B cell (primary cell): ENCODE measurements at regions not wholly inside any gene's neighbourhood (a gene's known extent, or its start where the extent isn't known, plus 50 kb on each side); places are given as distances from the start of the nearest gene placed in this dataset.

Source experiments
- ATAC-seq: fragments of 200-7000 bp; cut with Tn5 transposase; one replicate; pipeline ENCODE4 v1.10.0; 2021; ENCODE audit warnings: low read depth, mild to moderate bottlenecking, moderate number of reproducible peaks, moderate library complexity
- CTCF ChIA-PET: fragments of 350-600 bp; sonication (Branson Sonifier 250); formaldehyde crosslinking; loops from one replicate; lab custom pipeline; 2021; ENCODE audit warnings: antibody characterized with exemption, inconsistent platforms; lab: Charles Lee
- POLR2A ChIA-PET: fragments of 350-600 bp; sonication (Branson Sonifier 250); formaldehyde crosslinking; loops from one replicate; lab custom pipeline; 2021; ENCODE audit warnings: antibody characterized with exemption; lab: Charles Lee
- DNase-seq: peaks from one replicate; pipeline ENCODE4 v3.0.0; 2013
- H2AFZ ChIP-seq: 2 replicates; pipeline ENCODE4 v1.6.1; 2012; ENCODE audit warnings: mild to moderate bottlenecking, low read depth, low read length; ENCODE audit not compliant: insufficient read depth, poor library complexity, severe bottlenecking
- H3K27ac ChIP-seq, 2 donors: 1 replicate in 1 of 2; 2 replicates in 1 of 2; pipeline ENCODE4 v1.5.1; 2012 to 2013; ENCODE audit warnings: low read length in 2 of 2, mild to moderate bottlenecking in 2 of 2, moderate library complexity in 1 of 2
- H3K27me3 ChIP-seq, 4 experiments: fragments of 200-600 bp in 1 of 4; sonication (generic) in 1 of 4; replicated peaks in 1 of 4; 1 replicate in 2 of 4; 2 replicates in 2 of 4; pipeline versions ENCODE4 v1.6.1 to v1.7.0; 2013 to 2016; ENCODE audit warnings: low read length in 3 of 4, mild to moderate bottlenecking in 2 of 4, mixed read lengths in 1 of 4, moderate library complexity in 1 of 4; ENCODE audit not compliant: insufficient read depth in 4 of 4, control insufficient read depth in 3 of 4; ENCODE audit errors: control extremely low read depth in 1 of 4
- H3K36me3 ChIP-seq, 2 experiments: replicated peaks in 1 of 2; 1 replicate in 1 of 2; 2 replicates in 1 of 2; pipeline versions ENCODE4 v1.6.1 to v1.7.1; 2013; ENCODE audit warnings: low read length in 1 of 2; ENCODE audit not compliant: insufficient read depth in 2 of 2, control insufficient read depth in 1 of 2; ENCODE audit errors: control extremely low read depth in 1 of 2, extremely low read depth in 1 of 2
- H3K4me1 ChIP-seq, 2 donors: fragments of 200-600 bp in 1 of 2; sonication (generic) in 1 of 2; 1 replicate in 1 of 2; 2 replicates in 1 of 2; pipeline versions ENCODE4 v1.5.1 to v1.6.1; 2013 to 2017; ENCODE audit warnings: low read length in 2 of 2; ENCODE audit not compliant: control insufficient read depth in 2 of 2, insufficient read depth in 2 of 2
- H3K4me2 ChIP-seq: replicated peaks from 2 replicates; pipeline ENCODE3; 2012; ENCODE audit warnings: mild to moderate bottlenecking, low read depth, low read length; ENCODE audit not compliant: poor library complexity, severe bottlenecking
- H3K4me3 ChIP-seq, 5 experiments: fragments of 200-600 bp in 1 of 5; sonication (generic) in 1 of 5; 1 replicate in 3 of 5; 2 replicates in 2 of 5; pipeline versions ENCODE4 v1.5.1 to v1.7.0; 2011 to 2016; ENCODE audit warnings: low read length in 4 of 5, mild to moderate bottlenecking in 4 of 5, low read depth in 2 of 5, control low read depth in 1 of 5, moderate library complexity in 1 of 5; ENCODE audit not compliant: insufficient read depth in 1 of 5; ENCODE audit errors: control extremely low read depth in 1 of 5, extremely low read depth in 1 of 5
- H3K79me2 ChIP-seq: fragments of 200-600 bp; sonication (generic); one replicate; pipeline ENCODE4 v1.6.0; 2016; ENCODE audit warnings: low read length; ENCODE audit not compliant: control insufficient read depth, insufficient read depth
- H3K9ac ChIP-seq: fragments of 200-600 bp; sonication (generic); 2 replicates; pipeline ENCODE4 v1.6.1; 2017; ENCODE audit warnings: mild to moderate bottlenecking, low read length, moderate library complexity
- H3K9me3 ChIP-seq, 3 donors: one replicate each; pipeline versions ENCODE4 v1.6.1 to v1.7.1; 2013; ENCODE audit warnings: low read length in 2 of 3; ENCODE audit not compliant: control insufficient read depth in 2 of 3, insufficient read depth in 1 of 3; ENCODE audit errors: control extremely low read depth in 1 of 3
- H4K20me1 ChIP-seq: 2 replicates; pipeline ENCODE4 v1.6.0; 2012; ENCODE audit warnings: mild to moderate bottlenecking, low read length; ENCODE audit not compliant: insufficient read depth, control insufficient read depth, poor library complexity, severe bottlenecking
- H3K27ac Mint-ChIP-seq: one replicate; pipeline ENCODE4 v1.8.0; 2021; ENCODE audit warnings: mixed read lengths
- H3K27me3 Mint-ChIP-seq: one replicate; pipeline ENCODE4 v1.8.0; 2021; ENCODE audit warnings: mixed read lengths
- H3K4me1 Mint-ChIP-seq: one replicate; pipeline ENCODE4 v1.8.0; 2021; ENCODE audit warnings: mixed read lengths
- H3K4me3 Mint-ChIP-seq: one replicate; pipeline ENCODE4 v1.8.0; 2021; ENCODE audit warnings: mixed read lengths
- H3K9me3 Mint-ChIP-seq: one replicate; pipeline ENCODE4 v1.8.0; 2022; ENCODE audit warnings: mixed read lengths; ENCODE audit not compliant: insufficient read depth
- CTCF ChIP-seq: fragments of 200-600 bp; IDR thresholded peaks from one replicate; pipeline ENCODE4 v1.8.0; 2022; ENCODE audit warnings: antibody characterized with exemption, mild to moderate bottlenecking
- EZH2 ChIP-seq: IDR thresholded peaks from 2 replicates; pipeline ENCODE4 v1.6.1; 2012; ENCODE audit warnings: borderline replicate concordance, low read depth, mild to moderate bottlenecking, moderate library complexity, low read length; ENCODE audit not compliant: insufficient read depth, poor library complexity, severe bottlenecking
- WGBS: methylation state at CpG from one replicate; pipeline ENCODE4 v1.1.5; 2013; ENCODE audit warnings: missing lambda C conversion rate; ENCODE audit not compliant: insufficient coverage; 5-methylcytosine and 5-hydroxymethylcytosine counted together
- intact Hi-C: fragments of 100-400 bp; cut with micrococcal nuclease; formaldehyde crosslinking; loops from one replicate; pipeline ENCODE4 v1.10.0; 2022

- Mint-ChIP-seq H3K4me1 (peaks cover 10% of the 10 kb centered on the region), H3K4me3 (no peak overlapping the region), H3K9me3 (no peaks in the 10 kb centered on the region), H3K27me3 (peaks cover 89% of the 10 kb centered on the region), H3K27ac (no peak overlapping the region)
- Histone ChIP-seq H2AFZ (no peak overlapping the region), H3K27me3 (peaks cover 0 to 76% (median 41%) of the 10 kb centered on the region in 4 experiments), H3K4me2 (no peak overlapping the region), H3K36me3 (no peaks in the 10 kb centered on the region), H3K27ac (no peak overlapping the region), H3K4me3 (no peak overlapping the region), H3K4me1 (peaks cover 11 to 19% of the 10 kb centered on the region in 2 donors), H3K9ac (no peak overlapping the region), H3K79me2 (no peaks in the 10 kb centered on the region), H3K9me3 (no peaks in the 10 kb centered on the region), H4K20me1 (no peaks in the 10 kb centered on the region)
- ChIA-PET CTCF (interaction anchor here (1.2 kb wide), 1 partner anchor 20 kb away, joined by 6 read pairs; no protein-coding TSS in a partner anchor), POLR2A (no interaction called here)
- intact Hi-C loops: no loop called here
- DNase-seq (no peak), ATAC-seq (no peak)
- TF ChIP-seq EZH2 (no peak), CTCF (no peak)
- no CpG with 5 or more reads among the region's 1 CpG for WGBS
These were observed 98.5 kb downstream of the ESM1 start for GRCh38 chr5:54886866-54887265.

GRCh38 chr5:54885636-54886035 is 99.8 kb downstream of the ESM1 start:
- TF ChIP-seq EZH2 (no peak), CTCF (no peak)
- Histone ChIP-seq H2AFZ (no peak overlapping the region), H3K9ac (no peak overlapping the region), H3K4me2 (no peak overlapping the region), H3K4me3 (no peak overlapping the region), H3K9me3 (peaks cover 0 to 2% (median 0%) of the 10 kb centered on the region in 3 donors), H3K4me1 (peaks cover 11 to 19% of the 10 kb centered on the region in 2 donors), H3K27ac (no peak overlapping the region), H3K27me3 (peaks cover 0 to 79% (median 44%) of the 10 kb centered on the region in 4 experiments), H3K36me3 (no peaks in the 10 kb centered on the region), H4K20me1 (no peaks in the 10 kb centered on the region), H3K79me2 (no peaks in the 10 kb centered on the region)
- H3K4me1 Mint-ChIP-seq: peaks cover 10% of the 10 kb centered on the region
- peaks cover 86% of the 10 kb centered on the region for H3K27me3 Mint-ChIP-seq
- H3K4me3 Mint-ChIP-seq: no peak overlapping the region
- no peak for DNase-seq
- H3K9me3 Mint-ChIP-seq: no peaks in the 10 kb centered on the region
- intact Hi-C loops: no loop called here
- CTCF ChIA-PET: interaction anchor here (0.6 to 1.2 kb wide), 2 partner anchors 19 to 26 kb away, joined by 3 to 6 read pairs; no protein-coding TSS in a partner anchor
- POLR2A ChIA-PET: no interaction called here
- H3K27ac Mint-ChIP-seq: no peak overlapping the region
- ATAC-seq: no peak
- WGBS: 85% methylated on average over 2 of the region's 3 CpGs
